SK-N-SH treated with all-trans-retinoic acid at 6 μM for 48 hours (cell line): ENCODE measurements at regions not wholly inside any gene's neighbourhood (a gene's known extent, or its start where the extent isn't known, plus 50 kb on each side); places are given as distances from the start of the nearest gene placed in this dataset.

Experiments used
- ARNTL ChIP-seq: fragments of 450-650 bp; formaldehyde crosslinking; IDR thresholded peaks from 2 replicates; pipeline ENCODE4 v1.5.0; 2020; ENCODE audit warnings: low read depth, mild to moderate bottlenecking, moderate library complexity, borderline replicate concordance
- TF ChIP-seq, protein P1 (sequence below): fragments of 250-450 bp; sonication (Bioruptor Pico); IDR thresholded peaks from 2 replicates; pipeline ENCODE4 v1.8.0; 2020; ENCODE audit warnings: mild to moderate bottlenecking, moderate library complexity, borderline replicate concordance

- TF ChIP-seq ARNTL (CRISPR knock-in tag): no peak
- TF ChIP-seq, protein P1, sequence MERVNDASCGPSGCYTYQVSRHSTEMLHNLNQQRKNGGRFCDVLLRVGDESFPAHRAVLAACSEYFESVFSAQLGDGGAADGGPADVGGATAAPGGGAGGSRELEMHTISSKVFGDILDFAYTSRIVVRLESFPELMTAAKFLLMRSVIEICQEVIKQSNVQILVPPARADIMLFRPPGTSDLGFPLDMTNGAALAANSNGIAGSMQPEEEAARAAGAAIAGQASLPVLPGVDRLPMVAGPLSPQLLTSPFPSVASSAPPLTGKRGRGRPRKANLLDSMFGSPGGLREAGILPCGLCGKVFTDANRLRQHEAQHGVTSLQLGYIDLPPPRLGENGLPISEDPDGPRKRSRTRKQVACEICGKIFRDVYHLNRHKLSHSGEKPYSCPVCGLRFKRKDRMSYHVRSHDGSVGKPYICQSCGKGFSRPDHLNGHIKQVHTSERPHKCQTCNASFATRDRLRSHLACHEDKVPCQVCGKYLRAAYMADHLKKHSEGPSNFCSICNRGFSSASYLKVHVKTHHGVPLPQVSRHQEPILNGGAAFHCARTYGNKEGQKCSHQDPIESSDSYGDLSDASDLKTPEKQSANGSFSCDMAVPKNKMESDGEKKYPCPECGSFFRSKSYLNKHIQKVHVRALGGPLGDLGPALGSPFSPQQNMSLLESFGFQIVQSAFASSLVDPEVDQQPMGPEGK (CRISPR knock-in tag): no peak
Measured at GRCh38 chr5:63743096-63743798, 219.0 kb downstream of the HTR1A start.
